Right ventricle myocardium superior (tissue), 1 donor: ENCODE measurements at regions not wholly inside any gene's neighbourhood (a gene's known extent, or its start where the extent isn't known, plus 50 kb on each side); places are given as distances from the start of the nearest gene placed in this dataset.
A peak's percentile ranks its signal among the peaks of the same experiment; 100 is the strongest.
"Not testable (repeated sequence)": the region's sequence is repeated elsewhere in the genome, so short reads cannot be mapped to it uniquely, and the experiment has no call there.

Source experiments
- ATAC-seq: fragments of 200-7000 bp; cut with Tn5 transposase; one replicate; pipeline ENCODE4 v1.9.1; 2020; ENCODE audit warnings: mild to moderate bottlenecking; ENCODE audit not compliant: poor library complexity
- DNase-seq: peaks from one replicate; pipeline ENCODE4 v3.0.0-alpha.2; 2020
- intact Hi-C: fragments of 100-400 bp; cut with DNase I; formaldehyde crosslinking; loops from one replicate; pipeline ENCODE4 v1.11.2; 2022
- donor health status: DM: no; HTN: yes; CAD: no; lungs with severe emphysema.

DNA sequence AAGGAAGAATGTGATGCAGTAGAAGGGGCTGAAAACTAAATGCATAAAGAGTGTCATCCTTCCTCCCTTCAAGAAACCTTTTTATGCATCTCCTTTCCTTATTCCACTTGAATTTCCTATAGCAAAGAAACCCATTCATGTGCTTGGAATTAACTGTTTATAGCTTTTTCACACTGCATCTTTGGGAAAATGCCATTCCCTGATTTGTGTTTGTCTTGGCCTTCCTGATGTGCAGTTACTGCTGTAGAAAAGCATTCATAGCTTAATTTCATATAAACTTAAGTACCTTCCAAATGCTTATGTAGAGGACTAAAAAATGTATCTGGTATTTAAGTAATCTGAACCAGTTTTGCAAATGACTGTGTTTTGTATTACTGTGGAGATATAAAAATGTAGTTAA, 61.8 kb downstream of the SDR9C7 start:
- intact Hi-C loops: no loop called here
- ATAC-seq: no peak
- no peak for DNase-seq

- ATAC-seq (no peak), DNase-seq (no peak)
- intact Hi-C loops: no loop called here
These were observed 67.0 kb downstream of the SDR9C7 start for GRCh38 chr12:56867216-56867615.

GRCh38 chr12:56866493-56866892, 67.7 kb downstream of the SDR9C7 start:
- DNase-seq: no peak
- no peak for ATAC-seq
- intact Hi-C loops: no loop called here

DNA sequence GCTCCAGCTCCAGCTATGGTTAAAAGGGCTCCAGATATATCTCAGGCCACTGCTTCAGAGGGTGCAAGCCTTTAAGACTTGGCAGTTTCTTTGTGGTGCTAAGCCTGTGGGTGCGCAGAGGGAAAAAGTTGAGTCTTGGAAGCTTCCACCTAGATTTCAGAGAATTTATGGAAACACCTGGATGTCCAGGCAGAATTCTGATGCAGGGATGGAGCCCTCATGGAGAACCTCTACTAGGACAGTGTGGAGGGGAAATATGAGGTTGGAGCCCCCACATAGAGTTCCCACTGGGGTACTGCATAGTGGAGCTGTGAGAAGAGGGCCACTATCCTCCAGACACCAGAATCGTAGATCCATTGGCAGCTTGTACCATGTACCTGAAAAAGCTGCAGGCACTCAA, 69.9 kb downstream of the SDR9C7 start:
- no peak for DNase-seq
- ATAC-seq: no peak
- intact Hi-C loops: no loop called here

- intact Hi-C loops: no loop called here
These were observed 70.4 kb downstream of the SDR9C7 start for GRCh38 chr12:56863789-56864188.

GRCh38 chr12:56862264-56862663, 71.9 kb downstream of the SDR9C7 start:
- DNase-seq (no peak), ATAC-seq (no peak)
- intact Hi-C loops: no loop called here

More at GRCh38 chr12:56863789-56864188, 70.4 kb downstream of the SDR9C7 start:
- no peak for ATAC-seq
- no peak for DNase-seq

- DNase-seq, ATAC-seq, intact Hi-C loops: not testable (repeated sequence)
These were observed 80.7 kb downstream of the SDR9C7 start for GRCh38 chr12:56853392-56853978.

- ATAC-seq (no peak), DNase-seq (no peak)
- intact Hi-C loops: no loop called here
These were observed 82.7 kb downstream of the SDR9C7 start for GRCh38 chr12:56851462-56851861.

DNA sequence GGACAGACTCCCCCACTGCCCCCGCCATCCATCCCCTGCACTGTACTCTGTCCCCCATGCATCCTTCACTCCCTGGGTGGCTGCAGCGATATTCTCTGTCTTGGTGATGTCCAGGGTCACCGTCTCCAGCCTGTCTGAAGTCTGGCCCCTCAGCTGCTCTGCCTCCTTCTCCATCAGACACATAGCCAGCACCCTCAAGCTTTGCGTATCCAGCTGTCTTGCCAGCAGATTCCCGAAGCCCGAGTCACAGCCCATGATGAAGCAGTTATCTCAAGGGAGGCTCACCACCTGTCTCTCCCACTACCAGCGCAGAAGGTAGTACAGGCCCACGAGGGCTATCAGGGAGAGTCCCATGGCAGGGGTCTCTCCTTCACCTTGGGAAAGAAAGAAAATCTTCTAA, 77.8 kb downstream of the HSD17B6 start:
- no peak for DNase-seq

DNA sequence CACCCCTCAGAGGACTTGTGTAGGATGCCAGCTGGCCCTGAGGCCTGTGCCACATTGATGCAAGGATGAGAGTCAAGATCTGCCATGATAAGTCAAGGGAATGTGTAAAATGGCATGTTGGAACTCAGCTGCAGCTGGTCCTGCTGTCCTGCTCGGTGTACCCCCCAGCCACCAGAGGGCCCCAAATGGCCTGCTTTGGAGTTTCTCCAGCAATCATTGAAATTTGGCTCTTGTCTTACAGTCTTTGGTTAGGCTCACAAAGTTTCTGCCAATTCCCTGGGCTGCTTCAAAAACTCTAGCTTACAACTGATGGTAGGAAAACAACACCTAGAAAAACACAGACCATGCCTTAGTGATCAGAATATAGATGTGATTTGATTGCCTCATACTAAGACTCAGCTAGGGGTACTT, 76.8 kb downstream of the HSD17B6 start:
- intact Hi-C loops: no loop called here

More for the DNA sequence above, 77.8 kb downstream of the HSD17B6 start:
- intact Hi-C loops: no loop called here
- ATAC-seq: no peak

DNA sequence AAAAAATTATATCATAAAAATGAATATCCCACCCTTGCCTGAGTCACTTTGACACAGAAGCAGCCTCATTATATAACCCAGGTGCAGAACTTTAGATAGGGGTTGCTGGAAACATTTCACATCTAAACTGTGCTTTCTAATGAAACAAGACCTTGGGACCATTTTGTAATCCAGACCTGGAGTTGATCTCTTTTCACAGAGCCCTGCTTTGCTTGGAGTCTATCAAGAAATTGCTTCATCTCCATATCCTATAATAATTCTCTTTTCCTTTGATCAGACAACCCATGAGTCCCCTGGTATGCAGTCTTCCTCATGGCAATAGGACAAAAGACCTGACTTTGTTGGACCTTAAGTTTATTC, 76.3 kb downstream of the HSD17B6 start:
- intact Hi-C loops: no loop called here
- DNase-seq (no peak), ATAC-seq (no peak)

More for the DNA sequence above, 76.8 kb downstream of the HSD17B6 start:
- ATAC-seq (peak; percentile 72), DNase-seq (peak; percentile 50)

DNA sequence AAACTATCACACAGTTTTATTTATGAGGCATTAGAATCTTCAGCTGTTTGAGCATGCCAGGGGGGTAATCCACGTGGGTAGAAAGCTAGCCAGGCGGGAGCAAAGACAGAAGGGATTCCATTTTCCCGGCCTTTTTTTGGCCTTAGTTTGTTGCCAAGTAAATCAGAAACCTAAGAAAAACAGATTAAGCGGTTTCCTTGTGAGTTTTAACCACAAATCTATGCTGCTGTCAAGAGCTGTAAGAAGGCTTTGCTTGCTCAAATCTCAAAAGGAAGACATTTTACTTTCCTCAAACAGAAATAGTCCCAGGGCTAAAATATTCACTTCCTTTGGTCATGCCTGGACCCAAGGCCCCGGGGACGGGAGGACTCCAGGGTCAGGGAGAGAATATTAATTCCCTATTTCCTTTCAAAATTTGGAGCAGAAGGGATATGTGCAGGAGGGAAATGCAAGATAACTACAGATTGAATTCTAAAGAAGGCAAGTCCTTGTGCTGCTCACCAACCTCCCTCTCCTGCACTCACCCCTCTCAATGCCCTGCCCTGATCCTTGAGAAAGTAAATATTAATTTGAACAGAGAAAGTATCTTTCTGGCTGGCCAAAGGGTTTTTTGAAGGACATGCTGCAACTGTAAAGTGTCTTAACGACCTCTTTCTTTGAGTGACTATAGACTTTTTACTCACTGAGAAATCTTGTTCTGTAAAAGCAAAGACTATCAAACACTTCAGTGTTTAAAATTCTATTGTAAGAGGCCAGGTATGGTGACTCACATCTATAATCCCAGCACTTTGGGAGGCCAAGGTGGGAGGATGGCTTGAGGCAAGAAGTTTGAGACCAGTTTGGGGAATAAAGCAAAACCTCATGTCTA, 75.7 kb downstream of the HSD17B6 start:
- DNase-seq (no peak), ATAC-seq (no peak)
- intact Hi-C loops: no loop called here
